Right lobe of liver (tissue), 4 donors: ENCODE measurements at regions not wholly inside any gene's neighbourhood (a gene's known extent, or its start where the extent isn't known, plus 50 kb on each side); places are given as distances from the start of the nearest gene placed in this dataset.

Experiments
- POLR2A ChIP-seq: fragments of 450-650 bp; IDR thresholded peaks from one replicate; pipeline ENCODE4 v1.6.1; 2017; ENCODE audit warnings: antibody characterized with exemption, mild to moderate bottlenecking
- TF ChIP-seq, protein P1 (sequence below), 4 donors: fragments of 200-600 bp in 3 of 4; fragments of 450-650 bp in 1 of 4; IDR thresholded peaks; one replicate each; pipeline versions ENCODE4 v1.5.1 to v1.8.0; 2016 to 2022; ENCODE audit warnings: antibody characterized with exemption in 4 of 4, mild to moderate bottlenecking in 2 of 4
- donor health status: DM: no; HTN: no; CAD: no.
- donor health status: DM: no; HTN: no; CAD: no.
- donor health status: DM: no; HTN: yes; CAD: no.

GRCh38 chr3:20240154-20240883 is 54.3 kb upstream of the SGO1 start:
- TF ChIP-seq POLR2A, result no peak
- TF ChIP-seq, protein P1, sequence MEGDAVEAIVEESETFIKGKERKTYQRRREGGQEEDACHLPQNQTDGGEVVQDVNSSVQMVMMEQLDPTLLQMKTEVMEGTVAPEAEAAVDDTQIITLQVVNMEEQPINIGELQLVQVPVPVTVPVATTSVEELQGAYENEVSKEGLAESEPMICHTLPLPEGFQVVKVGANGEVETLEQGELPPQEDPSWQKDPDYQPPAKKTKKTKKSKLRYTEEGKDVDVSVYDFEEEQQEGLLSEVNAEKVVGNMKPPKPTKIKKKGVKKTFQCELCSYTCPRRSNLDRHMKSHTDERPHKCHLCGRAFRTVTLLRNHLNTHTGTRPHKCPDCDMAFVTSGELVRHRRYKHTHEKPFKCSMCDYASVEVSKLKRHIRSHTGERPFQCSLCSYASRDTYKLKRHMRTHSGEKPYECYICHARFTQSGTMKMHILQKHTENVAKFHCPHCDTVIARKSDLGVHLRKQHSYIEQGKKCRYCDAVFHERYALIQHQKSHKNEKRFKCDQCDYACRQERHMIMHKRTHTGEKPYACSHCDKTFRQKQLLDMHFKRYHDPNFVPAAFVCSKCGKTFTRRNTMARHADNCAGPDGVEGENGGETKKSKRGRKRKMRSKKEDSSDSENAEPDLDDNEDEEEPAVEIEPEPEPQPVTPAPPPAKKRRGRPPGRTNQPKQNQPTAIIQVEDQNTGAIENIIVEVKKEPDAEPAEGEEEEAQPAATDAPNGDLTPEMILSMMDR (IDR thresholded peaks at IDR 0.05), result no peak
